D721Med (cell line): ENCODE measurements at regions not wholly inside any gene's neighbourhood (a gene's known extent, or its start where the extent isn't known, plus 50 kb on each side); places are given as distances from the start of the nearest gene placed in this dataset.

ENCODE experiments used
- DNase-seq: peaks from one replicate; pipeline ENCODE4 v3.0.0; 2011; ENCODE audit warnings: low spot score; ENCODE audit not compliant: insufficient read length
- FAIRE-seq: peaks from 2 replicates; lab custom pipeline; 2011; peaks lifted over from hg19 to GRCh38; lab: Jason Lieb, UNC
- TF ChIP-seq, protein P1 (sequence below): IDR thresholded peaks from 2 replicates; pipeline ENCODE4 v1.5.1; 2012; ENCODE audit warnings: mild to moderate bottlenecking, control low read depth; ENCODE audit not compliant: insufficient read depth; ENCODE audit errors: missing control alignments

GRCh38 chr19:30634996-30635975 lies 263.1 kb downstream of the ZNF536 start:
- TF ChIP-seq, protein P1, sequence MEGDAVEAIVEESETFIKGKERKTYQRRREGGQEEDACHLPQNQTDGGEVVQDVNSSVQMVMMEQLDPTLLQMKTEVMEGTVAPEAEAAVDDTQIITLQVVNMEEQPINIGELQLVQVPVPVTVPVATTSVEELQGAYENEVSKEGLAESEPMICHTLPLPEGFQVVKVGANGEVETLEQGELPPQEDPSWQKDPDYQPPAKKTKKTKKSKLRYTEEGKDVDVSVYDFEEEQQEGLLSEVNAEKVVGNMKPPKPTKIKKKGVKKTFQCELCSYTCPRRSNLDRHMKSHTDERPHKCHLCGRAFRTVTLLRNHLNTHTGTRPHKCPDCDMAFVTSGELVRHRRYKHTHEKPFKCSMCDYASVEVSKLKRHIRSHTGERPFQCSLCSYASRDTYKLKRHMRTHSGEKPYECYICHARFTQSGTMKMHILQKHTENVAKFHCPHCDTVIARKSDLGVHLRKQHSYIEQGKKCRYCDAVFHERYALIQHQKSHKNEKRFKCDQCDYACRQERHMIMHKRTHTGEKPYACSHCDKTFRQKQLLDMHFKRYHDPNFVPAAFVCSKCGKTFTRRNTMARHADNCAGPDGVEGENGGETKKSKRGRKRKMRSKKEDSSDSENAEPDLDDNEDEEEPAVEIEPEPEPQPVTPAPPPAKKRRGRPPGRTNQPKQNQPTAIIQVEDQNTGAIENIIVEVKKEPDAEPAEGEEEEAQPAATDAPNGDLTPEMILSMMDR = no peak
- FAIRE-seq (no peak), DNase-seq (no peak)

GRCh38 chr19:30634131-30634830 lies 262.1 kb downstream of the ZNF536 start:
- FAIRE-seq (no peak), DNase-seq (no peak)
- TF ChIP-seq, protein P1 = no peak

GRCh38 chr19:30631033-30631370 lies 258.8 kb downstream of the ZNF536 start:
- TF ChIP-seq, protein P1 = no peak
- DNase-seq (no peak), FAIRE-seq (no peak)

DNA sequence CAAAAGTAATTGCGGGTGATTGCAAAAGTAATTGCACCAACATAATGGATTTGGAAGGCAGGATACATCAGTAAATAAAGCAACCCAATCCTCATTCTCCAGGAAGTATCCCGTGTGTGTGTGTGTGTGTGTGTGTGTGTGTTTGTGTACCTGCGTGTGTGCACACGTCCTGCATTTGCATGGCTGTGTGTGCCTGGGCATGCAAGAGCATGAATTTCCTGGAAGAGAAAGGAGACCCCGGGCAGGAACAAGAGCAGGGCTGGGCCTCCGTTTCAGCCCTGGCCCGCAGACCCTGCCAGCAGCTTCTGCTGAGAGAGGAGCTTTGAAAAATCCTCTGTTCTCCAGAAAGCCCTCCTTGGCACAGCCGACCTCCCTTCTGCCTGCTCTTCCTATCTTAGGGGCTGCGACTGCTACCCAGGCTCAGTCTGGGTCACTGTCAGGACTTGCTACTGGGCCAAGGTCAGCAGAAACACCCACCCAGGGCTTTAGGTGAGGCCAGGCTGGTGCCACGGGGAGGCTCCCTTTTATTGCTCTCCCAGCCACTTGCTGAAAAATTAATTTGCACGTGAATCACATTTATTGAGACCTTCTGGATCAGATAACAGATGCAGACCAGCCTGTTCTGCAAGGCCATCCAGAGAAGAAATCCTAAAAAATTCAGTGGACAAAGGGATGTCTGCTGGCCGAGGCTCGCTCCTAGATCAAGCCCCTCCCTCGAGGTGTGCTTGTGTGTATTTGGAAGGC lies 258.3 kb downstream of the ZNF536 start:
- FAIRE-seq (no peak), DNase-seq (no peak)
- TF ChIP-seq, protein P1 = no peak

DNA sequence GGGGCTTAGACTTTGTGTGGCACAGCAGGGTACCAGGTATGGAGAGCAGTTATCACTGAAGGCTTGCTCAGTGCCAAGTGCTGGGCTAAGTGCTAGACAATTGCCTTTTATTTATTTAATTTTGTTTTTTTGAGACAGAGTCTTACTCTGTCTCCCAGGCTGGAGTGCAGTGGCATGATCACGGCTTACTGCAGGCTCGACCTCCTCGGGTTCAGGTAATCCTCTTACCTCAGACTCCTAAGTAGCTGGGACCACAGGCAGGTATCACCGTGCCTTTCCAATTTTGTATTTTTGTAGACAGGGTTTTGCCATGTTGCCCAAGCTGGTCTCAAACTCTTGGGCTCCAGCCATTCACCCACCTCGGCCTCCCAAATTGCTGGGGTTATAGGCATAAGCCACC lies 256.9 kb downstream of the ZNF536 start:
- FAIRE-seq = no peak
- no peak for DNase-seq
- TF ChIP-seq, protein P1 = no peak

DNA sequence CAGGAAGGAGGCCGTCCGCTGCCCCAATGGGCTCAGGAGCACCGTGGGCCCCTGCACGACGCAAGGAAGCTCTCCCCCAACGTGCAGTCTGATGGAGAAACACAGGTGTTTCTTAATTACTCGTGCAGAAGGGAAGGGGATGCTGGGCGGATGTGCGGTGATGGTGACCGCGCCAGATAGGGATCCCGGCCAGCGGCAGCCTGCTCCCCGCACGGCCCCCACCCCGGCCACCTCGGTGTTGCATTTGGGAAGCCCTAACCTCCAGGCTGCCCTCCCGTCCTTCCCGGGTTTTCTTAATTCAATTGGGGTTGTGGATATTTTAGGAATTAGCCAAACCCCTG lies 254.4 kb downstream of the ZNF536 start:
- DNase-seq = no peak
- FAIRE-seq = no peak
- TF ChIP-seq, protein P1 = no peak
